GM12891 (cell line): ENCODE measurements at regions not wholly inside any gene's neighbourhood (a gene's known extent, or its start where the extent isn't known, plus 50 kb on each side); places are given as distances from the start of the nearest gene placed in this dataset.

Source experiments
- DNase-seq: peaks from one replicate; pipeline ENCODE4 v3.0.0; 2011; ENCODE audit warnings: low spot score; ENCODE audit not compliant: insufficient read length
- FAIRE-seq: peaks from 2 replicates; lab custom pipeline; 2011; peaks lifted over from hg19 to GRCh38; lab: Jason Lieb, UNC
- PAX5 ChIP-seq: IDR thresholded peaks from 2 replicates; pipeline ENCODE4 v1.6.1; 2011; ENCODE audit warnings: low read length, moderate library complexity, mild to moderate bottlenecking; ENCODE audit not compliant: insufficient read depth, severe bottlenecking
- POLR2A ChIP-seq: IDR thresholded peaks from 2 replicates; pipeline ENCODE4 v1.6.1; 2011; ENCODE audit warnings: low read depth, low read length, control low read depth
- POLR2AphosphoS5 ChIP-seq: IDR thresholded peaks from 2 replicates; pipeline ENCODE4 v1.6.1; 2011; ENCODE audit warnings: low read depth, low read length, control low read depth
- POU2F2 ChIP-seq: IDR thresholded peaks from 2 replicates; pipeline ENCODE4 v1.6.1; 2011; ENCODE audit warnings: low read depth, mild to moderate bottlenecking, control low read depth, low read length, moderate library complexity
- SPI1 ChIP-seq: IDR thresholded peaks from 2 replicates; pipeline ENCODE4 v1.6.1; 2011; ENCODE audit warnings: low read depth, low read length, control low read depth
- TAF1 ChIP-seq: IDR thresholded peaks from 2 replicates; pipeline ENCODE4 v1.6.1; 2011; ENCODE audit warnings: low read depth, low read length, control low read depth

GRCh38 chr1:14486401-14487201 is 111.9 kb upstream of the KAZN start:
- DNase-seq, result no peak
- TF ChIP-seq SPI1, result no peak
- no peak for TF ChIP-seq POLR2A
- no peak for TF ChIP-seq POU2F2
- TF ChIP-seq PAX5, result no peak
- no peak for TF ChIP-seq TAF1
- no peak for TF ChIP-seq POLR2AphosphoS5
- no peak for FAIRE-seq

GRCh38 chr1:14487671-14488070 is 110.8 kb upstream of the KAZN start:
- no peak for TF ChIP-seq POLR2AphosphoS5
- TF ChIP-seq POLR2A, result no peak
- no peak for TF ChIP-seq TAF1
- TF ChIP-seq PAX5, result no peak
- TF ChIP-seq POU2F2, result no peak
- no peak for TF ChIP-seq SPI1
- DNase-seq, result no peak
- FAIRE-seq, result no peak

DNA sequence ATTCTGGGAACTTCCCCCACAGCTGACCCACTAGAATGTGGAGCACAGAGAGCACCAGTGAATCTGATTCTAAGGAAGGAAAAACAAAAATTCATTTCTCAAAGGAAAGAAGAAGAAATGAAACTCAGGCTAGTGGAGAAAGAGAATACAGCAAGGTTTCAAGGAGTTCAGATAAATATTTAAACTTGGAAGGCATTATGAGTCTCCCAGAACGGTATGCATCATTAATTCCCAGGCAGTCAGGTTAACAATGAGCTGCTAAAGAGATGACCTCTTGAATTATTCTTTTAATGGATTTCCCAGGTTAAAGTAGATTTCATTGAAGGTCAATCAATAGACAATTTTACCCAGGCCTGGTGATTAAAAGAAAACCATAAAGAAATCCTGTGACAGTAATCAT is 103.6 kb upstream of the KAZN start:
- TF ChIP-seq SPI1, result no peak
- TF ChIP-seq POU2F2, result no peak
- TF ChIP-seq POLR2AphosphoS5, result no peak
- no peak for TF ChIP-seq PAX5
- TF ChIP-seq TAF1, result no peak
- no peak for TF ChIP-seq POLR2A
- no peak for DNase-seq
- no peak for FAIRE-seq

- FAIRE-seq, result no peak
- DNase-seq, result no peak
- TF ChIP-seq POLR2AphosphoS5, result no peak
- TF ChIP-seq PAX5, result no peak
- TF ChIP-seq SPI1, result no peak
- TF ChIP-seq TAF1, result no peak
- no peak for TF ChIP-seq POU2F2
- no peak for TF ChIP-seq POLR2A
These were observed 103.1 kb upstream of the KAZN start for GRCh38 chr1:14495381-14495780.

- no peak for DNase-seq
- TF ChIP-seq TAF1, result no peak
- no peak for TF ChIP-seq PAX5
- TF ChIP-seq SPI1, result no peak
- TF ChIP-seq POU2F2, result no peak
- no peak for TF ChIP-seq POLR2A
- no peak for TF ChIP-seq POLR2AphosphoS5
- no peak for FAIRE-seq
These were observed 102.5 kb upstream of the KAZN start for GRCh38 chr1:14495996-14496395.

DNA sequence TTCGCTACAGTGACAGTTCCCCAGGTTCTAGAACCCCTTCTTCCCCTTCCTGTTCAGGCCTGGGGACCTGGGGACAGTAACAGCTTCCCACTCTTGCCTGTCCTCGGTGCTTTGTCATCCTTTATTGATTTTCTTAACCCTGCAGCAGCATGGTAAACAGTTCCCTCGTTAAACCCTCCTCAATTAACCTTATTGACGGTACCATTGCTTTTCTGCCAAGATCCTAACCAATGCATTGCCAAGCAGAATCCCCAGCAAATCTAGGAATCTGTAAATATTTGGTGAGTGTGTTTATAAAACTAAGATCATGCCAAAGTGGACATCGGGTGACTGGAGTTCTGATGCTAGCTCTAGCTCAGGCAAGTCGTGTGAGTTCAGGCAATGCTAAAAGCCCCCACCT is 99.6 kb upstream of the KAZN start:
- FAIRE-seq, result no peak
- no peak for DNase-seq
- TF ChIP-seq POLR2A, result no peak
- no peak for TF ChIP-seq PAX5
- TF ChIP-seq TAF1, result no peak
- TF ChIP-seq POLR2AphosphoS5, result no peak
- no peak for TF ChIP-seq SPI1
- TF ChIP-seq POU2F2, result no peak

DNA sequence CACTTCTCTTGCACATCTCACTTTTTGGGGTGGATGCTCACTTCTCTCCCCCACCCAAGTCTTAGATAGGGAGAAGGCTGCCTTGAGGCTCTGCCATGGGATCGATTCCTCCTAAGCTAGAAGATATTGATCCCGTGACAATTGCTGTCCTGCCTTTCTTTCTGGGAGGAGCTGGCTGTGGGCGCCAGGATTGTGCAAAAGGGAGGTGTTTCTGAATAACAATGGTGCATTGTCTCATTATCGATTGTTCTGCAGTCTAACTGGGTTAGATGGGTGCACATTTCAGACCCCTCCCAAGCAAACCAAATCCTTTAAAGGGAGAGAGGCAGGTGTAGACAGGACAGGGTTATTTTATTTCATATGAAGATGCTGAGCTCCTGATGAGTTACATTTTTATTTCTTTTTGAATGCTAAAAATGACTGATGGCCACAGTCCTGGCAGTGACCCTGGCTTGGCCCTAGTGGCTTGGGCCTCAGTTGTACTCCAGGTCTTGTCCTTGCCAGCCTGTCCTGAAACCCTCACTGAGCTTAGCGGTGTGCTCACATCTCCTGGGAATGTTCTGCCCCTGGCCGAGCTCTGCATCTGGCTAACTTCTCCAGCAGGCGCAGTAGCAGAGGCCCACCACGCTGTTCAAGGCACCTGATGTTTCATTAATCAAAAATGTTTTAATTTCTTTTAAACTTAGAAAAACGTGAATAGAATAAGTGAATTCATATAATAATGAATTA is 99.0 kb upstream of the KAZN start:
- FAIRE-seq (no peak), DNase-seq (no peak)
- no peak for TF ChIP-seq PAX5
- no peak for TF ChIP-seq SPI1
- TF ChIP-seq POU2F2, result no peak
- TF ChIP-seq POLR2A, result no peak
- TF ChIP-seq POLR2AphosphoS5, result no peak
- no peak for TF ChIP-seq TAF1

DNA sequence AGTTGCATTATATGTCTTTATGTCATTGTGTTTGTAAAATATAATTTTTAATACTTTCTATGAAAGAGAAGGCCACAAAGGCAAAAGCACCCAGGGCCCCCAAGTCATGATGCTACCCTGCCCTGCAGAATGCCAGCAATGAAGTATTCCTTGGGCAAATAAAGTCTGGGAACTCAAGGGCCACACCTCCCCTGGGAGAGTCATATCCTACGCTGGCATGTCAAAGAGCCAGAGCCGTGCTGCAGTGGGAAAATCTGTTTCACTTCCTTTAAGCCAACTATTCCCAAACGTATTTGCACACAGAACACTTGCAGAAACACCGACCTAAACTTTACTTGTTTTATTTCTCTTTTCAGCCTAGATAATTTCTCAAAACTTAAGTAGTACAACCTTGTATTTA is 98.4 kb upstream of the KAZN start:
- TF ChIP-seq POU2F2 (no peak), PAX5 (no peak), POLR2AphosphoS5 (no peak), POLR2A (no peak), TAF1 (no peak), SPI1 (no peak)
- FAIRE-seq (no peak), DNase-seq (no peak)

DNA sequence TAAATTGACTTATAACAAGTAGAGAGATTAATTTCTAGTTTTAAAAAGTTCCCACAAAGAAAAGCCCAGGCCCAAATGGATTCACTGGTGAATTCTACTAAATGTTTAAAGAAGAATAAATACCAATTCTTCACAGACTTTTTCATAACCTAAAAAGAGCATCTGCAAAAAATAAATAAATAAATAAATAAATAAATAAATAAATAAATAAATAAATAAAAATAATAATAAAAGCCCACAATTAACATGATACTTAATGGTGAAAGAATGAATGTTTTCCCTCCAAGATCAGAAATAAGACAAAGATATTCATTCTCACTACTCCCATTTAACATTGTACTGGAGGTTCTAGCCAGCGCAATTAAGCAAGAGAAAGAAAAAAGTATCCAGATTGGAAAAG is 97.6 kb upstream of the KAZN start:
- DNase-seq, result no peak
- no peak for FAIRE-seq
- TF ChIP-seq TAF1, result no peak
- TF ChIP-seq POU2F2, result no peak
- no peak for TF ChIP-seq POLR2AphosphoS5
- no peak for TF ChIP-seq PAX5
- no peak for TF ChIP-seq SPI1
- no peak for TF ChIP-seq POLR2A
